ENCODE measurements at regions not wholly inside any gene's neighbourhood (a gene's known extent, or its start where the extent isn't known, plus 50 kb on each side); places are given as distances from the start of the nearest gene placed in this dataset.

DNA sequence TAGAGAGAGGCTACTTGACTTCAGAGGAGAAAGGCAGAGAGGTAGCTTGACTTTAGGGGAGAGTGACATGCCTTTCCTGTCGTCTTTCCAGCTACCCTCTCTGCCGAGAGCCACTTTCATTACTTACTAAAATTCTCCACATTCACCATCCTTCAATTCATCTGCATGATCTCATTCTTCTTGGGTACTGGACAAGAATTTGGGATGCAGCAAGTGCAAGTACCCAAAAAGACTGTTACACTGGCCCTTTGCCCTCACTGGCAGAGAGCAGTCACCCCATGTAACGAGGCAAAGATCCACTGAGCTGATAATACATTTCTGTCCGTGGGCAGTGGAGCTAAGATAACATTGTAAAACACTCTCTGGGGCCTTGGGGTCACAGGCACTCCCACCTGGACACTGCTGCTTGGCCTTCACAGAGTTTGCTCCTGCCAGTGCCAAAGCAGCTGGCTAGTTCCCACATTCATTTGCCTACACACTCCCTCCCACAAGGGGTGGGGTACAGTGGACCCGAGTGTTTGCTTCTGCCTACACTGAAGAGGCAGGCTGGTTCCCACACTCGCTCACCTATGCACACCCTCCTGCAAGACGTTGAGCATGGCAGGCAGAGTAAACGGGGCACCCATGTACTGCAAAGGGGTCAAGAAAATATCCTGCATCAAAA lies 1276.9 kb upstream of the PCDH9 start:
- DNase-seq, result no peak
- in situ Hi-C loops (cut with MboI; ENCODE audit: low pct_unique_long_range_greater_than_20kb, low sequenced_read_pairs), result no loop called here

- in situ Hi-C loops (cut with MboI; ENCODE audit: low pct_unique_long_range_greater_than_20kb, low sequenced_read_pairs), result no loop called here
- DNase-seq, result no peak
Measured at GRCh38 chr13:68490594-68490993, 1260.5 kb upstream of the PCDH9 start.

DNA sequence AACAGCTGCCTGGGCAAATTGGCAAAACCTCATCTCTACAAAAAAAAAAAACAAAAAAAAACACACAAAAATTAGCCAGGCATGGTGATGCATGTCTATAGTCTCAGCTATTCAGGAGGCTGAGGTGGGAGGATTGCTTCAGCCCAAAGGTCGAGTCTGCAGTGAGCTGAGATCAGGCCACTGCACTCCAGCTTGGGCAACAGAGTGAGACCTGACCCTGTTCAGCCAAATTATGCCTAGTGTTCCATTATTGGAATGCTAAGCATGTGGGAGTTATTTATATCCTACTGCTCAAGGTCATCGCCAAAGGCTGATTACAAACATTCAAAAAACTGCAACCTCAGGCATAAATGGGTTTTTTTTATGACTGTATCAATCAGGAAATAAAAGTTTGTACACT lies 1251.0 kb upstream of the PCDH9 start:
- in situ Hi-C loops (cut with MboI; ENCODE audit: low pct_unique_long_range_greater_than_20kb, low sequenced_read_pairs), result no loop called here

GRCh38 chr13:68473834-68474326 lies 1243.7 kb upstream of the PCDH9 start:
- DNase-seq, result no peak
- in situ Hi-C loops (cut with MboI; ENCODE audit: low pct_unique_long_range_greater_than_20kb, low sequenced_read_pairs), result no loop called here

More for the DNA sequence above, 1251.0 kb upstream of the PCDH9 start:
- no peak for DNase-seq

DNA sequence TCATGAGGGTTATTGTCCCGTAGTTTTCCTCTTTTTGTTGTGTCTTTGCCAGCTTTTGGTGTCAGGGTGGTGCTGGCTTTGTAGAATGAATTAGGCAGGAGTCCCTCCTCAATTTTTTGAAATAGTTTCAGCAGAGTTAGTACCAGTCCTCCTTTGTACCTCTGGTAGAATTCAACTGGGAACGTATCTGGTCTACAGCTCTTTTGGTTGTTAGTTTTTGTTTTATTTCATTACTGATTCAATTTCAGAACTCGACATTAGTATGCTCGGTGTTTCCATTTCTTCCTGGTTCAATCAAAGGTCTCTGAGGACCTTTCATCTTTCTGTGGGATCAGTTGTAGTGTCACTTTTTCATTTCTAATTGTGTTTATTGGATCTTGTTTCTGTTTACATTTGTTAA lies 1237.0 kb upstream of the PCDH9 start:
- in situ Hi-C loops (cut with MboI; ENCODE audit: low pct_unique_long_range_greater_than_20kb, low sequenced_read_pairs), result no loop called here
- DNase-seq, result no peak

GRCh38 chr13:68440874-68441273 lies 1210.7 kb upstream of the PCDH9 start:
- in situ Hi-C loops (cut with MboI; ENCODE audit: low pct_unique_long_range_greater_than_20kb, low sequenced_read_pairs), result no loop called here
- DNase-seq, result no peak

DNA sequence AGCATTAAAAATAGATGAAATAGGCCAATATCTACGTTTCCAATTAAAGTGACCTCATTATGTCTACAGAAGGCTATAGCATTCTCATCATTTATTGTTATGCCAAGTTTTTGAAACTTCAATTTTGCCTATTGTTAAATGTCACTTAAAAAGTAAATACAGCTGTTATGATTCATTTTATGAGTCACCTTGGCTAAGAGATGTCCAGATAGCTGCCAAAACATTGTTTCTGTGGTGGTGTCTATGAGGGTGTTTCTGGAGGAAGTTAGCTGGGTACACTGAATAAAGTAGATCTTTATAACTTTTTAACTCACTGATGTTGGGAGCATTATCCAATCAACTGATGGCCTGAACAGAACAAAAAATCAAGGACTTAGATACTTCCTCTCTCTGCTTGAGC lies 1209.7 kb upstream of the PCDH9 start:
- in situ Hi-C loops (cut with MboI; ENCODE audit: low pct_unique_long_range_greater_than_20kb, low sequenced_read_pairs), result no loop called here

DNA sequence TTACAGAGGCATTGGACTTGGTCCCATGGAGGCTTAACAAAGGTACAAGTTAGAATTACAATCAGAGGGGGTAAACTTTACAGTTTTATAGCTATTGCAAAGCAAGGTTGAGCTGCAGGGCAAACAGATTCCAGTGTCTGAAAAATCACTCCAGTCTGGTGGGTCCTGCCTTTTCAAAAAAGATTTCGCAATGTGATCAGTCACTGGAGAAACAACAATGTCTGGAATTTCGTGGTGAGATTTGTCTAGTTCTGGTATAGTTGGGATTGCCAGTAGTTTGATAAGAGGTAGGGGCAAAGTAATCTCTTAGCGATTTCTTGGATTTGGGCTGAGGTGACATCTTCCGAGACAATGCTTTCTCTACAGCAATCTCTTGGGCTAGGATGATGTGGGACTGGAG lies 1198.2 kb upstream of the PCDH9 start:
- no peak for DNase-seq
- in situ Hi-C loops (cut with MboI; ENCODE audit: low pct_unique_long_range_greater_than_20kb, low sequenced_read_pairs), result no loop called here

More for the DNA sequence above, 1209.7 kb upstream of the PCDH9 start:
- no peak for DNase-seq

GRCh38 chr13:68417801-68418200 lies 1187.7 kb upstream of the PCDH9 start:
- DNase-seq, result no peak
- in situ Hi-C loops (cut with MboI; ENCODE audit: low pct_unique_long_range_greater_than_20kb, low sequenced_read_pairs), result no loop called here

GRCh38 chr13:68410007-68410406 lies 1179.9 kb upstream of the PCDH9 start:
- DNase-seq, result no peak
- in situ Hi-C loops (cut with MboI; ENCODE audit: low pct_unique_long_range_greater_than_20kb, low sequenced_read_pairs), result no loop called here

DNA sequence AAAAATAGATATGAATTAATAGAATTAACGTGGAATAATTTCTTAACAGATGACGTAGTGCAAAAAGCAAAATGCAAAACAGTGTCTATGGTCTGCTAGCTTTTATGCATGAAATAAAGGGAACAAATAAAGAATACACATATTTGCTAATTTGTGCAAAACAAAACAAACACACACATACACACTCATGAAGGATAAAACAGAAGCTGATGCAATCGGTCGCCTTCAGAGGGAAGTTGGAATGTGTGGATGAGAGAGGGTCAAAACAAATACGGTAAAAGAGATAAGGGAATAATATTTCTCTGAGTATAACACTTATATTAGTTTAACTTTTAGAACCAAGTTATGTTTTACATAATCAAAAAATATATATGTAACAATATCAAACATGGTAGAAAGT lies 1160.9 kb upstream of the PCDH9 start:
- in situ Hi-C loops (cut with MboI; ENCODE audit: low pct_unique_long_range_greater_than_20kb, low sequenced_read_pairs), result no loop called here
- no peak for DNase-seq

GRCh38 chr13:68386808-68387207 lies 1156.7 kb upstream of the PCDH9 start:
- DNase-seq, result no peak
- in situ Hi-C loops (cut with MboI; ENCODE audit: low pct_unique_long_range_greater_than_20kb, low sequenced_read_pairs), result no loop called here

- no peak for DNase-seq
- in situ Hi-C loops (cut with MboI; ENCODE audit: low pct_unique_long_range_greater_than_20kb, low sequenced_read_pairs), result no loop called here
Measured at GRCh38 chr13:68380041-68380973, 1150.2 kb upstream of the PCDH9 start.

GRCh38 chr13:68378294-68378693 lies 1148.2 kb upstream of the PCDH9 start:
- no peak for DNase-seq
- in situ Hi-C loops (cut with MboI; ENCODE audit: low pct_unique_long_range_greater_than_20kb, low sequenced_read_pairs), result no loop called here

- in situ Hi-C loops (cut with MboI; ENCODE audit: low pct_unique_long_range_greater_than_20kb, low sequenced_read_pairs), result no loop called here
- DNase-seq, result no peak
Measured at GRCh38 chr13:68375004-68375403, 1144.9 kb upstream of the PCDH9 start.

- in situ Hi-C loops (cut with MboI; ENCODE audit: low pct_unique_long_range_greater_than_20kb, low sequenced_read_pairs), result no loop called here
- no peak for DNase-seq
Measured at GRCh38 chr13:68369739-68370138, 1139.6 kb upstream of the PCDH9 start.

- no peak for DNase-seq
- in situ Hi-C loops (cut with MboI; ENCODE audit: low pct_unique_long_range_greater_than_20kb, low sequenced_read_pairs), result no loop called here
Measured at GRCh38 chr13:68368922-68369321, 1138.8 kb upstream of the PCDH9 start.

GRCh38 chr13:68359105-68359504 lies 1129.0 kb upstream of the PCDH9 start:
- in situ Hi-C loops (cut with MboI; ENCODE audit: low pct_unique_long_range_greater_than_20kb, low sequenced_read_pairs), result no loop called here
- DNase-seq, result no peak

DNA sequence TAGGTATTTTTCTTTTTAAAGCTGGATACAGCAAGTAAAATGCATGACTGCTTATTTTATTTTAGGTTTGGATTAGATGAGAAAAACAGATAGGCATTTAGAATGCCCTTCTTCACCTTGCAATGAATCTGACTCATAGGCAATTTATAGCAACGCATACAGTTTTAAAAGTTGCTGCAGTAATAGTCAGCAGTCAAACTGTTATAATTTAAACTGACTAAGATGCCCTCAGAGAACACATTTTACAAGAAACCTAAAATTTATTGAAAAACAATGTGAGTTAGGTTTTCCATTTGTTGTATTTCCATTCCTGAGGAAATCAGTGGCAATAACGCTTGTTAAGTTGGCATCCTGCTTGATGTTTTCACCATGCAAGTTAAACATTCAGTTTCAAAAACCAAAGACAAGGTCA lies 1128.2 kb upstream of the PCDH9 start:
- in situ Hi-C loops (cut with MboI; ENCODE audit: low pct_unique_long_range_greater_than_20kb, low sequenced_read_pairs), result no loop called here
- DNase-seq, result no peak

DNA sequence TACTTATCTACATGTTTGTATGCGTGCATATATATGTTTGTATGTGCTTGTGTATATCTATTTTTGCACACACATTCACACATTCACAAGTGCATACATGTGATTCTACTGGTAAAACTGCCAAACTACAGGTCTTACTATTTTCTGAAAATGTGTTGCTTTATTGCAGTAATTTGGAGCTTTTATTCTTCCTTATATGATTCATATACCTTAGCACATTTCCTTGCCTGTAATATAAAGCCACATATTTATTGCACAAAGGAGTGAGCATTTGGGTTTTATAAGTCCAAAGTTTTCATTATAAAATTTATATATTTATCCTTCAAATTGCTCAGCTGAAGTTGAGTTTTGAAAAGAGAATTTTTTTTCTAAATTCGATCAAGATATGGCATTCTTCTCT lies 1120.4 kb upstream of the PCDH9 start:
- in situ Hi-C loops (cut with MboI; ENCODE audit: low pct_unique_long_range_greater_than_20kb, low sequenced_read_pairs), result no loop called here
- no peak for DNase-seq
